ENCODE measurements at regions not wholly inside any gene's neighbourhood (a gene's known extent, or its start where the extent isn't known, plus 50 kb on each side); places are given as distances from the start of the nearest gene placed in this dataset.

GRCh38 chr2:2879071-2879470, 498.5 kb downstream of the EIPR1 start:
- TF ChIP-seq POLR2A (IDR thresholded peaks at IDR 0.05) (no peak), CTCF (IDR thresholded peaks at IDR 0.05) (no peak)
